GM18951 (cell line): ENCODE measurements at regions not wholly inside any gene's neighbourhood (a gene's known extent, or its start where the extent isn't known, plus 50 kb on each side); places are given as distances from the start of the nearest gene placed in this dataset.

Source experiments
- POLR2A ChIP-seq: IDR thresholded peaks from 4 replicates; pipeline ENCODE4 v1.6.1; 2011; ENCODE audit warnings: mild to moderate bottlenecking; ENCODE audit not compliant: insufficient read length, insufficient read depth; ENCODE audit errors: extremely low read depth
- in situ Hi-C: fragments of 300-500 bp; cut with MboI; formaldehyde crosslinking; loops from one replicate; pipeline ENCODE4 v1.12.0; 2022; ENCODE audit warnings: low sequenced_read_pairs, mixed read lengths, inconsistent platforms; ENCODE audit not compliant: unreplicated experiment

- TF ChIP-seq POLR2A: no peak
- in situ Hi-C loops: no loop called here
Measured at GRCh38 chr14:100442036-100442435, 118.9 kb downstream of the SLC25A47 start.

- in situ Hi-C loops: no loop called here
- TF ChIP-seq POLR2A: no peak
Measured at GRCh38 chr14:100442498-100443490, 119.7 kb downstream of the SLC25A47 start.

- in situ Hi-C loops: no loop called here
- no peak for TF ChIP-seq POLR2A
Measured at GRCh38 chr14:100443603-100444002, 120.5 kb downstream of the SLC25A47 start.

- in situ Hi-C loops: no loop called here
- no peak for TF ChIP-seq POLR2A
Measured at GRCh38 chr14:100445436-100446088, 122.4 kb downstream of the SLC25A47 start.

- in situ Hi-C loops: no loop called here
- TF ChIP-seq POLR2A: no peak
Measured at GRCh38 chr14:100446572-100446971, 123.4 kb downstream of the SLC25A47 start.

GRCh38 chr14:100448376-100448775, 125.2 kb downstream of the SLC25A47 start:
- TF ChIP-seq POLR2A: no peak
- in situ Hi-C loops: no loop called here

- in situ Hi-C loops: no loop called here
- TF ChIP-seq POLR2A: no peak
Measured at GRCh38 chr14:100449225-100449987, 126.3 kb downstream of the SLC25A47 start.

GRCh38 chr14:100450049-100450448, 126.9 kb downstream of the SLC25A47 start:
- in situ Hi-C loops: no loop called here

GRCh38 chr14:100450736-100451135, 127.6 kb downstream of the SLC25A47 start:
- in situ Hi-C loops: no loop called here
- TF ChIP-seq POLR2A: no peak

More at GRCh38 chr14:100450049-100450448, 126.9 kb downstream of the SLC25A47 start:
- TF ChIP-seq POLR2A: no peak

- no peak for TF ChIP-seq POLR2A
- in situ Hi-C loops: no loop called here
Measured at GRCh38 chr14:100451264-100451663, 128.1 kb downstream of the SLC25A47 start.

- TF ChIP-seq POLR2A: no peak
- in situ Hi-C loops: no loop called here
Measured at GRCh38 chr14:100453930-100454329, 130.8 kb downstream of the SLC25A47 start.

GRCh38 chr14:100454437-100454836, 131.3 kb downstream of the SLC25A47 start:
- in situ Hi-C loops: no loop called here
- TF ChIP-seq POLR2A: no peak

GRCh38 chr14:100463937-100464336, 123.3 kb downstream of the BEGAIN start:
- in situ Hi-C loops: no loop called here
- no peak for TF ChIP-seq POLR2A

- no peak for TF ChIP-seq POLR2A
- in situ Hi-C loops: no loop called here
Measured at GRCh38 chr14:100466111-100466856, 120.9 kb downstream of the BEGAIN start.
